ENCODE measurements at regions not wholly inside any gene's neighbourhood (a gene's known extent, or its start where the extent isn't known, plus 50 kb on each side); places are given as distances from the start of the nearest gene placed in this dataset.

DNA sequence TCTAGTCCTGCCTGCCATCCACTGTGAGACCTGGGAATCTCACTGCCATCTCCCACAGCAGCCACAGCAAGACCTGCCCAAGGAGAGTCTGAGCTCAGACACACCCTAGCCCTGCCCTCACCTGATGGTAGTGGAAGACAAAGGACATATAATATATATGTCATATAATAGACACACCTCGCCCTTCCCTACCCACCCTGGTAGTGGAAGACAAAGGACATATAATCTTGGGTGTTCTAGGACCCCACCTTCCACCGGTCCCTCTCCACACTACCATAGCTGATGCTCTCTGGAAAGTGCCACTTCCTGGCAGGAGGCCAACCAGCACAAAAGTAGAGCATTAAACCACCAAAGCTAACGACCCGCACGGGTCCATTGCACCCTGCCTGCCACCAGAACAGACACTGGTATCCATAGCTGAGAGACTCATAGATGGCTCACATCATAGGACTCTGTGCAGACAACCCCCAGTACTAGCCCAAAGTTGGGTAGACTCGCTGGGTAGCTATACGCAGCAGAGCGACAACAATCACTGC is 545.6 kb downstream of the CAAP1 start:
- no peak for ATAC-seq
- no peak for TF ChIP-seq OSR1 (CRISPR knock-in tag; IDR thresholded peaks at IDR 0.05)

GRCh38 chr9:26341545-26341944 is 551.1 kb downstream of the CAAP1 start:
- ATAC-seq: no peak
- TF ChIP-seq CSRNP3 (CRISPR knock-in tag; IDR thresholded peaks at IDR 0.05) (no peak), TOX (CRISPR knock-in tag; IDR thresholded peaks at IDR 0.05; ENCODE audit: borderline replicate concordance) (no peak), PPARA (CRISPR knock-in tag; IDR thresholded peaks at IDR 0.05; ENCODE audit: borderline replicate concordance) (no peak), ARNTL (CRISPR knock-in tag; IDR thresholded peaks at IDR 0.05; ENCODE audit: borderline replicate concordance, low read depth) (no peak), ZNF70 (CRISPR knock-in tag; IDR thresholded peaks at IDR 0.05) (no peak), OSR1 (CRISPR knock-in tag; IDR thresholded peaks at IDR 0.05) (no peak), TCF4 (CRISPR knock-in tag; IDR thresholded peaks at IDR 0.05; ENCODE audit: borderline replicate concordance) (no peak), BACH2 (CRISPR knock-in tag; IDR thresholded peaks at IDR 0.05; ENCODE audit: borderline replicate concordance) (no peak), ESRRG (CRISPR knock-in tag; IDR thresholded peaks at IDR 0.05) (no peak), ISL1 (CRISPR knock-in tag; IDR thresholded peaks at IDR 0.05) (no peak), ZFP30 (CRISPR knock-in tag; IDR thresholded peaks at IDR 0.05) (no peak), RARB (CRISPR knock-in tag; IDR thresholded peaks at IDR 0.05) (no peak), ZNF565 (CRISPR knock-in tag; conservative IDR thresholded peaks at IDR 0.05; ENCODE audit: low read depth) (no peak), ZC3H10 (CRISPR knock-in tag; IDR thresholded peaks at IDR 0.05) (no peak), CSDC2 (CRISPR knock-in tag; IDR thresholded peaks at IDR 0.05) (no peak), SNAI2 (CRISPR knock-in tag; IDR thresholded peaks at IDR 0.05) (no peak), CREB5 (CRISPR knock-in tag; IDR thresholded peaks at IDR 0.05; ENCODE audit: low read depth) (no peak), ZFP3 (CRISPR knock-in tag; IDR thresholded peaks at IDR 0.05) (no peak), ZNF8 (CRISPR knock-in tag; IDR thresholded peaks at IDR 0.05) (no peak)
- TF ChIP-seq, protein P1, sequence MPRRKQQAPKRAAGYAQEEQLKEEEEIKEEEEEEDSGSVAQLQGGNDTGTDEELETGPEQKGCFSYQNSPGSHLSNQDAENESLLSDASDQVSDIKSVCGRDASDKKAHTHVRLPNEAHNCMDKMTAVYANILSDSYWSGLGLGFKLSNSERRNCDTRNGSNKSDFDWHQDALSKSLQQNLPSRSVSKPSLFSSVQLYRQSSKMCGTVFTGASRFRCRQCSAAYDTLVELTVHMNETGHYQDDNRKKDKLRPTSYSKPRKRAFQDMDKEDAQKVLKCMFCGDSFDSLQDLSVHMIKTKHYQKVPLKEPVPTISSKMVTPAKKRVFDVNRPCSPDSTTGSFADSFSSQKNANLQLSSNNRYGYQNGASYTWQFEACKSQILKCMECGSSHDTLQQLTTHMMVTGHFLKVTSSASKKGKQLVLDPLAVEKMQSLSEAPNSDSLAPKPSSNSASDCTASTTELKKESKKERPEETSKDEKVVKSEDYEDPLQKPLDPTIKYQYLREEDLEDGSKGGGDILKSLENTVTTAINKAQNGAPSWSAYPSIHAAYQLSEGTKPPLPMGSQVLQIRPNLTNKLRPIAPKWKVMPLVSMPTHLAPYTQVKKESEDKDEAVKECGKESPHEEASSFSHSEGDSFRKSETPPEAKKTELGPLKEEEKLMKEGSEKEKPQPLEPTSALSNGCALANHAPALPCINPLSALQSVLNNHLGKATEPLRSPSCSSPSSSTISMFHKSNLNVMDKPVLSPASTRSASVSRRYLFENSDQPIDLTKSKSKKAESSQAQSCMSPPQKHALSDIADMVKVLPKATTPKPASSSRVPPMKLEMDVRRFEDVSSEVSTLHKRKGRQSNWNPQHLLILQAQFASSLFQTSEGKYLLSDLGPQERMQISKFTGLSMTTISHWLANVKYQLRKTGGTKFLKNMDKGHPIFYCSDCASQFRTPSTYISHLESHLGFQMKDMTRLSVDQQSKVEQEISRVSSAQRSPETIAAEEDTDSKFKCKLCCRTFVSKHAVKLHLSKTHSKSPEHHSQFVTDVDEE (CRISPR knock-in tag; IDR thresholded peaks at IDR 0.05): no peak

DNA sequence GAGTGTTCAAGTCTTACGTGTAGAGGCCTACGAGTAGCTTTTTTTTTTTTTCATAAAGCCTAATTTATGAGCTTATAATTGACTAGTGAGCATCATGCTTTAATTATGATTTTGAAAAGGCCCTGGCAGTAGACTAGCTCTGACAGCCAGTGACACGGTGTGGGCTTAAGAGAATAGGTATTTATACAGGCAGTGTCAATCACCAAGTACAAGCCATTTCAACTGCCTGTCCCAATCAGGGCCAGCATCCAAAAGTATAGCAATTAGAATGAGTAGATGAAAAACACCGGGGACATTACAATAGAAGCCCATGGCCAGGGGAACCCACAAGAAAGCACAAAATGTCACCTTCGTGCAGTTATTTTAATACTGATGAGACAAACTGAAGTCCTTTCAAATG is 552.8 kb downstream of the CAAP1 start:
- no peak for TF ChIP-seq ESRRG (CRISPR knock-in tag; IDR thresholded peaks at IDR 0.05)
- no peak for TF ChIP-seq RARB (CRISPR knock-in tag; IDR thresholded peaks at IDR 0.05)
- no peak for TF ChIP-seq ZNF565 (CRISPR knock-in tag; conservative IDR thresholded peaks at IDR 0.05; ENCODE audit: low read depth)
- TF ChIP-seq SNAI2 (CRISPR knock-in tag; IDR thresholded peaks at IDR 0.05): no peak
- TF ChIP-seq ZFP30 (CRISPR knock-in tag; IDR thresholded peaks at IDR 0.05): no peak
- TF ChIP-seq CSDC2 (CRISPR knock-in tag; IDR thresholded peaks at IDR 0.05): no peak
- TF ChIP-seq, protein P2, sequence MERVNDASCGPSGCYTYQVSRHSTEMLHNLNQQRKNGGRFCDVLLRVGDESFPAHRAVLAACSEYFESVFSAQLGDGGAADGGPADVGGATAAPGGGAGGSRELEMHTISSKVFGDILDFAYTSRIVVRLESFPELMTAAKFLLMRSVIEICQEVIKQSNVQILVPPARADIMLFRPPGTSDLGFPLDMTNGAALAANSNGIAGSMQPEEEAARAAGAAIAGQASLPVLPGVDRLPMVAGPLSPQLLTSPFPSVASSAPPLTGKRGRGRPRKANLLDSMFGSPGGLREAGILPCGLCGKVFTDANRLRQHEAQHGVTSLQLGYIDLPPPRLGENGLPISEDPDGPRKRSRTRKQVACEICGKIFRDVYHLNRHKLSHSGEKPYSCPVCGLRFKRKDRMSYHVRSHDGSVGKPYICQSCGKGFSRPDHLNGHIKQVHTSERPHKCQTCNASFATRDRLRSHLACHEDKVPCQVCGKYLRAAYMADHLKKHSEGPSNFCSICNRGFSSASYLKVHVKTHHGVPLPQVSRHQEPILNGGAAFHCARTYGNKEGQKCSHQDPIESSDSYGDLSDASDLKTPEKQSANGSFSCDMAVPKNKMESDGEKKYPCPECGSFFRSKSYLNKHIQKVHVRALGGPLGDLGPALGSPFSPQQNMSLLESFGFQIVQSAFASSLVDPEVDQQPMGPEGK (CRISPR knock-in tag; IDR thresholded peaks at IDR 0.05; ENCODE audit: borderline replicate concordance): no peak
- TF ChIP-seq ARNTL (CRISPR knock-in tag; IDR thresholded peaks at IDR 0.05; ENCODE audit: borderline replicate concordance, low read depth): no peak

GRCh38 chr9:26335116-26335515 is 557.5 kb downstream of the CAAP1 start:
- ATAC-seq: no peak

More for the DNA sequence above, 552.8 kb downstream of the CAAP1 start:
- ATAC-seq: no peak

More at GRCh38 chr9:26335116-26335515, 557.5 kb downstream of the CAAP1 start:
- TF ChIP-seq ZNF8 (CRISPR knock-in tag; IDR thresholded peaks at IDR 0.05): no peak
- no peak for TF ChIP-seq ZFP30 (CRISPR knock-in tag; IDR thresholded peaks at IDR 0.05)

Measured in SK-N-SH treated with all-trans-retinoic acid at 6 μM for 48 hours (cell line).